OCI-LY1 (cell line): ENCODE measurements at regions not wholly inside any gene's neighbourhood (a gene's known extent, or its start where the extent isn't known, plus 50 kb on each side); places are given as distances from the start of the nearest gene placed in this dataset.

ENCODE experiments used
- H2AFZ ChIP-seq: fragments of 200-600 bp; sonication (generic), shearing (Covaris generic); 2 replicates; pipeline ENCODE4 v1.6.0; 2014; ENCODE audit warnings: antibody characterized with exemption, mild to moderate bottlenecking, low read length
- H3F3A ChIP-seq: fragments of 200-600 bp; sonication (generic), shearing (Covaris generic); 2 replicates; pipeline ENCODE4 v1.6.0; 2014; ENCODE audit warnings: mild to moderate bottlenecking, antibody characterized with exemption, low read length, moderate library complexity; ENCODE audit not compliant: insufficient read depth
- H3K27ac ChIP-seq: fragments of 200-600 bp; sonication (generic); 2 replicates; pipeline ENCODE4 v1.5.1; 2014; ENCODE audit warnings: low read length, mixed run types, mild to moderate bottlenecking, low read depth; ENCODE audit not compliant: poor library complexity, severe bottlenecking
- H3K27me3 ChIP-seq: fragments of 200-600 bp; sonication (generic); 2 replicates; pipeline ENCODE4 v1.6.0; 2014; ENCODE audit warnings: antibody characterized with exemption, mild to moderate bottlenecking, low read length, moderate library complexity; ENCODE audit not compliant: insufficient read depth
- H3K36me3 ChIP-seq: fragments of 200-600 bp; sonication (generic); 2 replicates; pipeline ENCODE4 v1.6.1; 2014; ENCODE audit warnings: mild to moderate bottlenecking, antibody characterized with exemption, low read length, moderate library complexity, mixed read lengths; ENCODE audit not compliant: insufficient read depth
- H3K4me1 ChIP-seq: fragments of 200-600 bp; sonication (generic); 2 replicates; pipeline ENCODE4 v1.5.1; 2014; ENCODE audit warnings: mild to moderate bottlenecking, low read length, moderate library complexity; ENCODE audit not compliant: insufficient read depth, severe bottlenecking
- H3K4me2 ChIP-seq: fragments of 200-600 bp; sonication (generic), shearing (Covaris generic); 2 replicates; pipeline ENCODE4 v1.6.1; 2014; ENCODE audit warnings: low read length
- H3K4me3 ChIP-seq: fragments of 200-600 bp; sonication (generic); 2 replicates; pipeline ENCODE4 v1.5.1; 2014; ENCODE audit warnings: low read length, low read depth, mild to moderate bottlenecking, mixed read lengths; ENCODE audit not compliant: poor library complexity, severe bottlenecking
- H3K79me2 ChIP-seq: fragments of 200-600 bp; shearing (Covaris generic); 2 replicates; pipeline ENCODE4 v1.6.1; 2016; ENCODE audit warnings: mixed run types, low read length, mixed read lengths; ENCODE audit not compliant: insufficient read depth
- H3K9ac ChIP-seq: fragments of 200-600 bp; sonication (generic), shearing (Covaris generic); 2 replicates; pipeline ENCODE4 v1.6.1; 2014; ENCODE audit warnings: mild to moderate bottlenecking, low read length, mixed read lengths
- H3K9me2 ChIP-seq: fragments of 200-600 bp; sonication (generic), shearing (Covaris generic); 2 replicates; pipeline ENCODE4 v1.6.1; 2014; ENCODE audit warnings: low read depth, mild to moderate bottlenecking, low read length, mixed read lengths
- H3K9me3 ChIP-seq: fragments of 200-600 bp; shearing (Covaris generic); 2 replicates; pipeline ENCODE4 v1.6.1; 2014; ENCODE audit warnings: low read length, mixed read lengths
- H4K20me1 ChIP-seq: fragments of 200-600 bp; sonication (generic), shearing (Covaris generic); 2 replicates; pipeline ENCODE4 v1.6.0; 2016; ENCODE audit warnings: mild to moderate bottlenecking, low read length; ENCODE audit not compliant: insufficient read depth
- EZH2 ChIP-seq: fragments of 200-600 bp; sonication (generic), shearing (Covaris generic); IDR thresholded peaks from 2 replicates; pipeline ENCODE4 v1.8.0; 2017; ENCODE audit warnings: borderline replicate concordance, mixed run types, mild to moderate bottlenecking, antibody characterized with exemption, low read length, moderate library complexity, mixed read lengths
- TF ChIP-seq, protein P1 (sequence below): fragments of 200-600 bp; sonication (generic), shearing (Covaris generic); IDR thresholded peaks from 2 replicates; pipeline ENCODE4 v1.5.1; 2017; ENCODE audit warnings: mild to moderate bottlenecking, antibody characterized with exemption, low read length, moderate library complexity, mixed read lengths

DNA sequence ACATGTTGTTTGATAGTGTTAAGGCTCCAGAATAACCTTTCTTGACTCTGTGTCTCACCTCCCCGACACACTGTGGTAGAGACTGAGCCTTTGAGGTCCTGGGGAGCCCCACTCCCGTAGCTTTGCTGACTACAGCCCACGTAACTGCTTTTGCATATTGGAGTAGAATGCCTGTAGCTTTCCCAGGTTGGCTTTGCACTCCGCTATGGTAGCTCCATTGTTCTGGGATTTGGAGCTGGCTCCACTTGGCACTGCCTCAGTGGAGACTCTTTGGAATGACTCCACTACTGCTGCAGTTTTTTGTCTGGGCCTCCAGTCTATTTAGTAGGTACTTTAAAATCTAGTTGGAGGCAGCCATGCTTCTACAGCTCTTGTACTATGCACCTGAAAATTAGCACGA lies 56.2 kb upstream of the ANXA1 start:
- no peak for TF ChIP-seq EZH2
- TF ChIP-seq, protein P1, sequence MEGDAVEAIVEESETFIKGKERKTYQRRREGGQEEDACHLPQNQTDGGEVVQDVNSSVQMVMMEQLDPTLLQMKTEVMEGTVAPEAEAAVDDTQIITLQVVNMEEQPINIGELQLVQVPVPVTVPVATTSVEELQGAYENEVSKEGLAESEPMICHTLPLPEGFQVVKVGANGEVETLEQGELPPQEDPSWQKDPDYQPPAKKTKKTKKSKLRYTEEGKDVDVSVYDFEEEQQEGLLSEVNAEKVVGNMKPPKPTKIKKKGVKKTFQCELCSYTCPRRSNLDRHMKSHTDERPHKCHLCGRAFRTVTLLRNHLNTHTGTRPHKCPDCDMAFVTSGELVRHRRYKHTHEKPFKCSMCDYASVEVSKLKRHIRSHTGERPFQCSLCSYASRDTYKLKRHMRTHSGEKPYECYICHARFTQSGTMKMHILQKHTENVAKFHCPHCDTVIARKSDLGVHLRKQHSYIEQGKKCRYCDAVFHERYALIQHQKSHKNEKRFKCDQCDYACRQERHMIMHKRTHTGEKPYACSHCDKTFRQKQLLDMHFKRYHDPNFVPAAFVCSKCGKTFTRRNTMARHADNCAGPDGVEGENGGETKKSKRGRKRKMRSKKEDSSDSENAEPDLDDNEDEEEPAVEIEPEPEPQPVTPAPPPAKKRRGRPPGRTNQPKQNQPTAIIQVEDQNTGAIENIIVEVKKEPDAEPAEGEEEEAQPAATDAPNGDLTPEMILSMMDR: no peak
- Histone ChIP-seq H3K9me2 (no peaks in the 10 kb centered on the region), H4K20me1 (no peaks in the 10 kb centered on the region), H3K9ac (no peak overlapping the region), H3K27me3 (no peaks in the 10 kb centered on the region), H3K27ac (no peak overlapping the region), H3K79me2 (no peaks in the 10 kb centered on the region), H3K4me2 (no peak overlapping the region), H3K4me3 (no peak overlapping the region), H3K4me1 (no peaks in the 10 kb centered on the region), H2AFZ (no peak overlapping the region), H3F3A (no peaks in the 10 kb centered on the region), H3K36me3 (no peaks in the 10 kb centered on the region), H3K9me3 (no peaks in the 10 kb centered on the region)

DNA sequence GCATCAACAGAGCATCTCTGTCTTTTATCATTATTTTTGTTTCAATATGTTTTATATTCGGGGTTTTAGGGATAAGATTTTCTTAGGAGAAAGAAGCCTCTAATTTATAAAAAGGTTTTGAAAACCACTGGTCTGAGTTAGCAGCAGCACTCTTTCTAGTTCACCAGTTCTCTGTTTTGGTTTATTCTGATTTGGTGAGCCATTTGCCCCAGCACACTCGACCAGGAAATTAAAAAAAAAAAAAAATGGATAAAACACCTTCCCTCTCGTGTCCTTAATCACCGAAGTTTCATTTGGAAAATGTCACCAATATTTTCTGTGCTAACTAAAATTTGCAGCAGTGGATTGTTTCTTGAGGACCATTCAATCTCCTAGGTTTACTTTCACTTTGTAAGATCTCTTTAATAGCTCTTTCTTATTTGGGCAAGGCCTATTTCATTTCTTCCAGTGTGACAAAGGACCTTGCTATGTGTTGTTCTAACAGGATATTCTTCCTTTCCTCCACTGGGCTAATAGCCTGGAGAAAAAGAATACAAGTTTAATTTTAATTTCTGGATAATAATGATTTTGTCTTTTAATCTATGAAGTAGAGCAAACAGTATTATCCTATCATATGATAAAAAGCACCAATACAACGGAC lies 57.8 kb upstream of the ANXA1 start:
- no peak overlapping the region for H3K9ac ChIP-seq
- H3K27ac ChIP-seq: no peak overlapping the region
- no peak overlapping the region for H2AFZ ChIP-seq
- no peak overlapping the region for H3K4me2 ChIP-seq
- TF ChIP-seq EZH2: no peak
- TF ChIP-seq, protein P1: no peak
- no peaks in the 10 kb centered on the region for H3K27me3 ChIP-seq
- H3K36me3 ChIP-seq: no peaks in the 10 kb centered on the region
- H3K9me3 ChIP-seq: no peaks in the 10 kb centered on the region
- H3K9me2 ChIP-seq: no peaks in the 10 kb centered on the region
- no peaks in the 10 kb centered on the region for H3F3A ChIP-seq
- no peak overlapping the region for H3K4me3 ChIP-seq
- H3K4me1 ChIP-seq: no peaks in the 10 kb centered on the region
- no peaks in the 10 kb centered on the region for H4K20me1 ChIP-seq
- H3K79me2 ChIP-seq: no peaks in the 10 kb centered on the region

DNA sequence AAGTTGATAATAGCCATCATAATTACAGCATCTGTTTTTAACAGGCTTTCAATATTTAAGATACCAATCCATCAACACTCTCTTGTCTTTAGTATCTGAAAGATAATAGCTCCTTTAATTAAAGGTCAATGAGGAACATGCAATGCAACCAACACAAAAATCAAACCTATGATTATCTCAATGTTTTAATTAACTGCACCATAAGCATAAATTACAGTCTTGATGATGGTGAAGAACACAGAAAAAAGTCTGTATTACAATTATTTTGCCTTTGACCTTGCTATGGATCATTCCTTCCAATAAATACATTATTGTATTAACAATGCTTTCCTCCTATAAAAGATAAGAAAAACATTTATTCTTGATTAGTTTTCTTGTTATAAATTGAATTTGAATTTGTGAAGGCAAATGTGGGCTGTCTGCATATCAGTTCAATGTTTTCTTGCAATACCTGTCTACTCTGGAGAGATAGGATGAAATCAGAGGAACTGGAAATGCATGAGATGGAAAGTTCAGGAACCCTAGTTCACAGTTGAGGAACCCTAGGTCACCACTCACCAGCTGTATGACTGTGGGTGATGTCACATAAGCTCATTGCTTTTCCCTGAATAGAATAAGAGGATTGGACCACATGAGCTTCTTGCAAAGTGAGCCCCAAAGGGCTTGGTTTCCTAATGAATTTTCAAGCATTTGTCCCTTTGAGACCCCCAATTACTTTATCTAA lies 58.5 kb upstream of the ANXA1 start:
- no peak overlapping the region for H3K9ac ChIP-seq
- no peak for TF ChIP-seq EZH2
- TF ChIP-seq, protein P1: no peak
- H3K9me3 ChIP-seq: no peaks in the 10 kb centered on the region
- H3K27ac ChIP-seq: no peak overlapping the region
- no peaks in the 10 kb centered on the region for H3K9me2 ChIP-seq
- no peaks in the 10 kb centered on the region for H3K36me3 ChIP-seq
- H3K4me2 ChIP-seq: no peak overlapping the region
- no peaks in the 10 kb centered on the region for H3K27me3 ChIP-seq
- no peak overlapping the region for H2AFZ ChIP-seq
- no peaks in the 10 kb centered on the region for H4K20me1 ChIP-seq
- no peaks in the 10 kb centered on the region for H3F3A ChIP-seq
- H3K79me2 ChIP-seq: no peaks in the 10 kb centered on the region
- no peaks in the 10 kb centered on the region for H3K4me1 ChIP-seq
- H3K4me3 ChIP-seq: no peak overlapping the region
